CD4-positive, alpha-beta T cell (primary cell): ENCODE measurements at regions not wholly inside any gene's neighbourhood (a gene's known extent, or its start where the extent isn't known, plus 50 kb on each side); places are given as distances from the start of the nearest gene placed in this dataset.

Experiments
- ATAC-seq: fragments of 200-7000 bp; cut with Tn5 transposase; one replicate; pipeline ENCODE4 v1.10.0; 2022; ENCODE audit warnings: mild to moderate bottlenecking; ENCODE audit not compliant: poor library complexity
- CTCF ChIA-PET: fragments of 350-600 bp; sonication (Branson Sonifier 250); formaldehyde crosslinking; loops from one replicate; lab custom pipeline; 2021; ENCODE audit warnings: antibody characterized with exemption, inconsistent platforms; lab: Charles Lee
- POLR2A ChIA-PET: fragments of 350-600 bp; sonication (Branson Sonifier 250); formaldehyde crosslinking; loops from one replicate; lab custom pipeline; 2021; ENCODE audit warnings: antibody characterized with exemption, inconsistent platforms; lab: Charles Lee
- DNase-seq, 14 experiments: peaks; one replicate each; pipeline ENCODE4 v3.0.0-alpha.2; 2013 to 2020; ENCODE audit warnings: mixed read lengths in 2 of 14
- H3K27ac ChIP-seq, 2 donors: one replicate each; pipeline versions ENCODE4 v1.5.1 to v1.7.0; 2013; ENCODE audit warnings: low read length in 2 of 2, low read depth in 1 of 2, mild to moderate bottlenecking in 1 of 2
- H3K27me3 ChIP-seq, 2 experiments: 1 replicate in 1 of 2; 2 replicates in 1 of 2; pipeline versions ENCODE4 v1.6.1 to v1.7.0; 2013; ENCODE audit warnings: low read length in 2 of 2, control low read depth in 1 of 2, mild to moderate bottlenecking in 1 of 2, moderate library complexity in 1 of 2; ENCODE audit not compliant: insufficient read depth in 2 of 2, control insufficient read depth in 1 of 2
- H3K36me3 ChIP-seq: one replicate; pipeline ENCODE4 v1.6.1; 2013; ENCODE audit warnings: low read length, control low read depth; ENCODE audit not compliant: insufficient read depth
- H3K4me1 ChIP-seq: one replicate; pipeline ENCODE4 v1.6.1; 2013; ENCODE audit warnings: low read length, control low read depth; ENCODE audit not compliant: insufficient read depth
- H3K4me3 ChIP-seq: one replicate; pipeline ENCODE4 v1.5.1; 2013; ENCODE audit warnings: mild to moderate bottlenecking, low read length, moderate library complexity
- H3K9me3 ChIP-seq, 2 experiments: 1 replicate in 1 of 2; 2 replicates in 1 of 2; pipeline versions ENCODE4 v1.6.1 to v1.7.0; 2013; ENCODE audit warnings: low read length in 2 of 2, mild to moderate bottlenecking in 2 of 2, control low read depth in 1 of 2, moderate library complexity in 1 of 2; ENCODE audit not compliant: control insufficient read depth in 1 of 2, insufficient read depth in 1 of 2
- H3K27ac Mint-ChIP-seq: one replicate; pipeline ENCODE4 v1.8.0; 2020; ENCODE audit warnings: mixed read lengths
- H3K27me3 Mint-ChIP-seq: one replicate; pipeline ENCODE4 v1.8.0; 2021; ENCODE audit warnings: mixed read lengths
- H3K36me3 Mint-ChIP-seq: one replicate; pipeline ENCODE4 v1.8.0; 2021; ENCODE audit warnings: low read depth, mixed read lengths
- H3K4me1 Mint-ChIP-seq: one replicate; pipeline ENCODE4 v1.8.0; 2021; ENCODE audit warnings: low read depth, mixed read lengths
- H3K4me3 Mint-ChIP-seq: one replicate; pipeline ENCODE4 v1.8.0; 2020; ENCODE audit warnings: mild to moderate bottlenecking, mixed read lengths
- H3K9me3 Mint-ChIP-seq: one replicate; pipeline ENCODE4 v1.8.0; 2020; ENCODE audit warnings: mixed read lengths
- CTCF ChIP-seq: fragments of 200-600 bp; IDR thresholded peaks from one replicate; pipeline ENCODE4 v1.8.0; 2022; ENCODE audit warnings: antibody characterized with exemption, mild to moderate bottlenecking
- intact Hi-C, 2 experiments: fragments of 100-400 bp; cut with DNase I in 1 of 2; cut with micrococcal nuclease in 1 of 2; formaldehyde crosslinking; loops; one replicate each; pipeline versions ENCODE4 v1.15.1 to v1.9.0; 2023 to 2025; cut with DNase I, micrococcal nuclease

GRCh38 chrX:28347476-28347875 lies 239.8 kb upstream of the IL1RAPL1 start:
- H3K27ac Mint-ChIP-seq = no peak overlapping the region
- Histone ChIP-seq H3K4me3 (no peak overlapping the region), H3K27ac (no peak overlapping the region), H3K9me3 (no peaks in the 10 kb centered on the region), H3K27me3 (no peaks in the 10 kb centered on the region), H3K4me1 (no peaks in the 10 kb centered on the region), H3K36me3 (no peaks in the 10 kb centered on the region)
- no peak for TF ChIP-seq CTCF
- ChIA-PET POLR2A (no interaction called here), CTCF (no interaction called here)
- ATAC-seq (no peak), DNase-seq (peak in 2 of 14 experiments; percentile 1)
- no peaks in the 10 kb centered on the region for H3K27me3 Mint-ChIP-seq
- H3K4me1 Mint-ChIP-seq = no peaks in the 10 kb centered on the region
- H3K9me3 Mint-ChIP-seq = peaks cover 3% of the 10 kb centered on the region
- no peaks in the 10 kb centered on the region for H3K36me3 Mint-ChIP-seq
- no peak overlapping the region for H3K4me3 Mint-ChIP-seq
- intact Hi-C loops = no loop called here

DNA sequence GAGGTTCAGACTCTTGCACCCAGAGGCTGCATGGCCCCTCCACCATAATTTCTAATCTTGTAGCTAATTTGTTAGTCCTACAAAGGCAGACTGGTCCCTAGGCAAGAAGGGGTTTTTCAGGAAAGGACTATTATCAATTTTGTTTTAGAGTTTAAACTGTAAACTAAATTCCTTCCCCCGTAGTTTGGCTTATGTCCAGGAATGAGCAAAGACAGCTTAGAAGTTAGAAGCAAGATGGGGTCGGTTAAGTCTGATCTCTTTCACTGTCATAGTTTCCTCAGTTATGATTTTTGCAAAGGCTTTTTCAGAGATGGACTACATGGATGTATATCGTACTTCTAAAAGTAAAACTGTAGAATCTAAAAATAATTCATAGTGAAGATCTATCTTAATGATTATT lies 258.1 kb upstream of the IL1RAPL1 start:
- TF ChIP-seq CTCF = no peak
- Mint-ChIP-seq H3K27me3 (no peaks in the 10 kb centered on the region), H3K9me3 (peaks cover 2% of the 10 kb centered on the region), H3K36me3 (no peaks in the 10 kb centered on the region), H3K4me1 (no peaks in the 10 kb centered on the region), H3K4me3 (no peak overlapping the region), H3K27ac (no peak overlapping the region)
- no peaks in the 10 kb centered on the region for H3K27me3 ChIP-seq
- ATAC-seq (no peak), DNase-seq (no peak)
- no peaks in the 10 kb centered on the region for H3K36me3 ChIP-seq
- POLR2A ChIA-PET = no interaction called here
- intact Hi-C loops = no loop called here
- CTCF ChIA-PET = no interaction called here
- no peak overlapping the region for H3K27ac ChIP-seq
- no peaks in the 10 kb centered on the region for H3K4me1 ChIP-seq
- H3K9me3 ChIP-seq = no peaks in the 10 kb centered on the region
- H3K4me3 ChIP-seq = no peak overlapping the region

DNA sequence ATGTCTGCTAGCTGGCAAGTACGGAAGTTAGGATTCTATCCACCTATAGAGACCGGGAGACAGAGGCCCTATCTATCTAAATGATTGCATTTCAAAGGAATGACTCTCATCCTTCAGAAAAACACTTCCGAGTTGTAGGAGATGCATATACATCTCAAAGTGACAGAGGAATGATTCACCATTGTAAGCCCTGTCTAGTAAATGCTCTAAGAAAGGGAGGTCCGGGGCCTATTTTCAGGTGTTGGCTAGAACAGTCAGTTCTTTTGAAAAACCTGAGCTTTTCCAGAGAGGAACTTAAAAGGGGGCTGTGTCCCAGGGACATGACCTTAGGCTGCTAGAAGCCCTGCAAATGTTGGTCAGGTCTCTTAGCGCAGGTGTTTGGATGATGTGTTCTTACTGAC lies 262.9 kb upstream of the IL1RAPL1 start:
- DNase-seq (no peak), ATAC-seq (no peak)
- Histone ChIP-seq H3K4me1 (no peaks in the 10 kb centered on the region), H3K4me3 (no peak overlapping the region), H3K27me3 (no peaks in the 10 kb centered on the region), H3K36me3 (no peaks in the 10 kb centered on the region), H3K9me3 (peaks cover 0 to 6% of the 10 kb centered on the region in 2 experiments), H3K27ac (no peak overlapping the region)
- no peaks in the 10 kb centered on the region for H3K27me3 Mint-ChIP-seq
- no peak overlapping the region for H3K4me3 Mint-ChIP-seq
- TF ChIP-seq CTCF = no peak
- H3K27ac Mint-ChIP-seq = no peak overlapping the region
- intact Hi-C loops = no loop called here
- ChIA-PET POLR2A (no interaction called here), CTCF (no interaction called here)
- no peaks in the 10 kb centered on the region for H3K4me1 Mint-ChIP-seq
- H3K9me3 Mint-ChIP-seq = peaks cover 3% of the 10 kb centered on the region
- no peaks in the 10 kb centered on the region for H3K36me3 Mint-ChIP-seq
